ENCODE measurements at regions not wholly inside any gene's neighbourhood (a gene's known extent, or its start where the extent isn't known, plus 50 kb on each side); places are given as distances from the start of the nearest gene placed in this dataset.

- TF ChIP-seq, protein P1, sequence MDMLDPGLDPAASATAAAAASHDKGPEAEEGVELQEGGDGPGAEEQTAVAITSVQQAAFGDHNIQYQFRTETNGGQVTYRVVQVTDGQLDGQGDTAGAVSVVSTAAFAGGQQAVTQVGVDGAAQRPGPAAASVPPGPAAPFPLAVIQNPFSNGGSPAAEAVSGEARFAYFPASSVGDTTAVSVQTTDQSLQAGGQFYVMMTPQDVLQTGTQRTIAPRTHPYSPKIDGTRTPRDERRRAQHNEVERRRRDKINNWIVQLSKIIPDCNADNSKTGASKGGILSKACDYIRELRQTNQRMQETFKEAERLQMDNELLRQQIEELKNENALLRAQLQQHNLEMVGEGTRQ (IDR thresholded peaks at IDR 0.05; ENCODE audit: low read depth, low read length), result no peak
- TF ChIP-seq MXI1 (IDR thresholded peaks at IDR 0.05; ENCODE audit: borderline replicate concordance, low read depth, low read length) (no peak), MAFK (IDR thresholded peaks at IDR 0.05; ENCODE audit: low read depth, low read length) (no peak), FOS (IDR thresholded peaks at IDR 0.05; ENCODE audit: low read depth, low read length) (no peak), CHD1 (IDR thresholded peaks at IDR 0.05; ENCODE audit: low read depth, low read length) (no peak), RCOR1 (IDR thresholded peaks at IDR 0.05; ENCODE audit: insufficient replicate concordance, low read length) (no peak)
These were observed 127.6 kb upstream of the CHST15 start (continued) for GRCh38 chr10:124220971-124221355.

- BruUV-seq (replicated peaks), result no TSS peak
- ATAC-seq (ENCODE audit: low read depth) (no peak), DNase-seq (no peak)
- dilution Hi-C loops (cut with HindIII; ENCODE audit: low sequenced_read_pairs, unreplicated experiment), result no loop called here
- no CpG with 5 or more reads among the region's 6 CpGs for WGBS, 2 experiments (ENCODE audit: extremely low coverage in 2 of 2, insufficient read length in 1 of 2)
- H3K18ac ChIP-seq (ENCODE audit: low read depth, low read length), result no peak overlapping the region
- H3K27me3 ChIP-seq (ENCODE audit: control insufficient read depth, insufficient read depth, low read length), result no peaks in the 10 kb centered on the region
- H3K56ac ChIP-seq (ENCODE audit: extremely low read depth, insufficient read depth, low read length), result no peak overlapping the region
- intact Hi-C loops (cut with micrococcal nuclease), result no loop called here
- H2BK20ac ChIP-seq (ENCODE audit: low read depth, low read length), result no peak overlapping the region
- CTCF ChIA-PET, result interaction anchor here (0.6 kb wide), 1 partner anchor 466 kb away, joined by 8 read pairs; no protein-coding TSS in a partner anchor
- H3K4me3 ChIP-seq (ENCODE audit: insufficient read depth, low read depth, low read length), result no peak overlapping the region
- no peak overlapping the region for H3K27ac ChIP-seq (ENCODE audit: insufficient read depth, low read length)
- no peaks in the 10 kb centered on the region for H3K36me3 ChIP-seq (ENCODE audit: control insufficient read depth, insufficient read depth, low read length)
- H2AK5ac ChIP-seq (ENCODE audit: low read depth, low read length), result no peak overlapping the region
- H3K4ac ChIP-seq (ENCODE audit: low read depth, low read length), result no peak overlapping the region
- no peak overlapping the region for H3K4me2 ChIP-seq (ENCODE audit: low read depth, low read length)
- no peak overlapping the region for H3K23ac ChIP-seq (ENCODE audit: low read depth, low read length)
- H2AK9ac ChIP-seq (replicated peaks; ENCODE audit: low read depth, low read length, poor library complexity), result no peak overlapping the region
- H4K20me1 ChIP-seq (ENCODE audit: insufficient read depth, low read length), result no peaks in the 10 kb centered on the region
- H3K4me1 ChIP-seq (ENCODE audit: control insufficient read depth, insufficient read depth, low read length), result no peaks in the 10 kb centered on the region
- H3K9me1 ChIP-seq (ENCODE audit: insufficient read depth, low read length), result no peaks in the 10 kb centered on the region
- in situ Hi-C loops (cut with MboI; ENCODE audit: low sequenced_read_pairs), result no loop called here
- no peak overlapping the region for H2BK15ac ChIP-seq (ENCODE audit: low read depth, low read length)
- no peak overlapping the region for H2BK120ac ChIP-seq (ENCODE audit: low read depth, low read length)
- H4K5ac ChIP-seq (ENCODE audit: low read depth, low read length), result no peak overlapping the region
- peaks cover 42% of the 10 kb centered on the region for H3K9me3 ChIP-seq (ENCODE audit: control insufficient read depth, insufficient read depth, low read length)
- no peak overlapping the region for H2BK5ac ChIP-seq (ENCODE audit: low read depth, low read length, poor library complexity, severe bottlenecking)
- H4K91ac ChIP-seq (ENCODE audit: insufficient read depth, low read depth, low read length), result no peak overlapping the region
- H3K79me1 ChIP-seq (ENCODE audit: low read depth in 1 of 2, low read length in 2 of 2), result no peaks in the 10 kb centered on the region
- TF ChIP-seq NFE2L2 (IDR thresholded peaks at IDR 0.05; ENCODE audit: low read depth, low read length) (no peak), FOS (IDR thresholded peaks at IDR 0.05; ENCODE audit: low read depth, low read length) (no peak), MXI1 (IDR thresholded peaks at IDR 0.05; ENCODE audit: borderline replicate concordance, low read depth, low read length) (no peak), POLR2A (IDR thresholded peaks at IDR 0.05; ENCODE audit: low read depth, low read length) (no peak), CEBPB (IDR thresholded peaks at IDR 0.05; ENCODE audit: low read depth, low read length) (no peak), RCOR1 (IDR thresholded peaks at IDR 0.05; ENCODE audit: insufficient replicate concordance, low read length) (no peak), CHD1 (IDR thresholded peaks at IDR 0.05; ENCODE audit: low read depth, low read length) (no peak), BHLHE40 (IDR thresholded peaks at IDR 0.05; ENCODE audit: low read depth, low read length) (no peak), SMC3 (IDR thresholded peaks at IDR 0.05; ENCODE audit: low read depth, low read length) (no peak), MAFK (IDR thresholded peaks at IDR 0.05; ENCODE audit: low read depth, low read length) (no peak), RFX5 (IDR thresholded peaks at IDR 0.05; ENCODE audit: low read depth, low read length) (no peak), RAD21 (IDR thresholded peaks at IDR 0.05; ENCODE audit: low read length) (no peak), MAZ (IDR thresholded peaks at IDR 0.05; ENCODE audit: borderline replicate concordance, low read depth, low read length) (no peak)
- TF ChIP-seq, protein P1 (IDR thresholded peaks at IDR 0.05; ENCODE audit: low read depth, low read length), result no peak
- POLR2A ChIA-PET (ENCODE audit: unreplicated experiment), result no interaction called here
- no peak overlapping the region for H3K14ac ChIP-seq (replicated peaks; ENCODE audit: low read depth, low read length)
- H2AFZ ChIP-seq (replicated peaks; ENCODE audit: low read length, poor library complexity), result no peak overlapping the region
- H3K9ac ChIP-seq (ENCODE audit: low read depth, low read length), result no peak overlapping the region
- H4K8ac ChIP-seq (ENCODE audit: low read depth in 2 of 2, low read length in 2 of 2), result no peak overlapping the region
These were observed 127.1 kb upstream of the CHST15 start for GRCh38 chr10:124220547-124220946.
